GM21360 (cell line): ENCODE measurements at regions not wholly inside any gene's neighbourhood (a gene's known extent, or its start where the extent isn't known, plus 50 kb on each side); places are given as distances from the start of the nearest gene placed in this dataset.

ENCODE experiments used
- ATAC-seq: cut with Tn5 transposase; IDR thresholded peaks from one replicate; pipeline ENCODE4 v1.9.1; 2021; ENCODE audit warnings: mild to moderate bottlenecking, moderate library complexity; ENCODE audit not compliant: unreplicated experiment

DNA sequence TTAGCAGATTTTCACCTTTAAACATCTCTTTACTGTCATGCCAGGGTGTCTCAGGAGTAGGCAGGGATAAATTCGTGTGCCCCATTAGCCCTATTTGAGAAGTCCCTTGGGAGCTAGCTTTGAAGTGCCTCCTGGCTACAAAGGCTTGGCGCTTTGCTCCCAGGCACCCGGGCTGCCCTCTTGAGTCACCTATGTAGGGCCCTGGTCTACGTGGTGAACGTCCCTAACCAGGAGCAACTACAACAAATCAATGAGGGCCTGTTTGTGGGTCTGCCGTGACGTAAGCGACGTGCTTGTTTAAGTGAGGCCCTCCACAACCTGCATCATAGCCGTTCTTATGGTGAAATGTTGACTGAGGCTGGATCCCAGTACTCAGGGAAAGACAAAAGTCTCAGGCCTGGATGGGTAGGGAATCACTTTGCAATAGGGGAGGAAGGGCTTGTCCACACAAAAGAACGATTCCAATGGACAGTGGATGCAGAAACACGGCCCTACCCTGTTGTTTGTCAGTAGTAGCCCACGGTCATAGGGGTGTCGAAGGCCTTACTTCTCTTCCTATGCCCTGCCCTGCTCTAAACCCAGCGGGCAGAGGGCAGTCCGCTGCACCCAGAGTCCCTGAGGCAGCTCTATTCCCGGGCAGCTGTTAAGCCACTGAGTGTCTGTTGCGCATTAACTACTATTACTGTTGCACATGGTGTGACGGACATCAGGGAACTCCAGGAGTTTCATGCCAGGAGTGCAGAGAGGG, 93.9 kb downstream of the INHBB start:
- no peak for ATAC-seq

DNA sequence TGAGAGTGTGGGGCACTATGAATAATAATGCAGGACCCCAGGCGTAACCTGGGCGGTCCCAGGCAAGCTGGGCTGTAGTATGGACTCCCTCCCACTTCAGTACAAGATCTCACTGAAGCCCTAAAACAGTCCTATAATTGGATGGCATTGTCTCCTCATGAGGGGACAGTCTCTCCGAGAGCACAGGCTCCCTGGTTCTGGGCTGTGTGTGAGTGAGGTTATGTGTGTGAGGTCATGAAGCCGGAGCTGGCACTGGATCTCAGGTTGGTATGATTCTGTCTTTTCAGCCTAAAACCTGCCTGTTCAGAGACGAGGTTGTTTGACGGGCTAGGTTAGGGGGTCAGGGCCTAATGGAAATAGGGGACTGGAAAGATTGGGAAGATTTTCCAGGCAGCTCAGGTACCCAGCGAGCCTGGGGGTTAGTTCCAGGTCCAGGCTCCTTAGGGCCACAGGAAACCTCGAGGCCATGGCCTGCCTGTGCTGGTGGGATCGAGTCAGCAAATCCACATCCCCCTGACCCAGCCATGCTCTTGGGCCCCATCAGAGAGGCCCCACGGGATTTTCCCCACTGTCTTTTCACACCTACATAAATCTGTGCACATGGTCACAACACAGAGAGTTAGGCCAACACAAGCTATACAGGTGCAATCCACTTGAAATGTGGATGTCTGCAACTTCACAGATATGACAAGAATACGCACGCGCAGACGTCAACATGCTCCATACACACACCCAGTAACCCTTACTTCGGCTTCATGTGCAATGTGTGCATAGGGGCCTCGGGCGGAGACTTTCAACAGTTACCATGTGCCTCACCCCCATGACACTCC, 94.8 kb downstream of the INHBB start:
- no peak for ATAC-seq

DNA sequence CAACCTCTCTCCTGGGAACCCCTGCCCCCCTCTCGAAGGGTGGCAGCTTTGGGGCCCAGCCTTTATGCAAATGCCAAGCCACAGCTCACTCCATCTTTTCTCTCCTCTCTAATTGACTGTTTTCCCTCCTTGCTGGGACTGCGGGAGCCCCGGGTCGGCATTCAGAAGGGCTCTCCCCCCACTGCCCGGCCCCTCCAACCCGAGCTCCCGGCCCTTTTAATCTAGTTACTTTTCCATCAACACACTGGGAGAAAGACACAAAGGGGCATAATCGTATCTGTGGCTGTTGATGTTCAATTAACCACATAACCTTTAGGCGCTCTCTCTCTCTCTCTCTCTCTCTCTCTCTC, 95.4 kb downstream of the INHBB start:
- no peak for ATAC-seq

DNA sequence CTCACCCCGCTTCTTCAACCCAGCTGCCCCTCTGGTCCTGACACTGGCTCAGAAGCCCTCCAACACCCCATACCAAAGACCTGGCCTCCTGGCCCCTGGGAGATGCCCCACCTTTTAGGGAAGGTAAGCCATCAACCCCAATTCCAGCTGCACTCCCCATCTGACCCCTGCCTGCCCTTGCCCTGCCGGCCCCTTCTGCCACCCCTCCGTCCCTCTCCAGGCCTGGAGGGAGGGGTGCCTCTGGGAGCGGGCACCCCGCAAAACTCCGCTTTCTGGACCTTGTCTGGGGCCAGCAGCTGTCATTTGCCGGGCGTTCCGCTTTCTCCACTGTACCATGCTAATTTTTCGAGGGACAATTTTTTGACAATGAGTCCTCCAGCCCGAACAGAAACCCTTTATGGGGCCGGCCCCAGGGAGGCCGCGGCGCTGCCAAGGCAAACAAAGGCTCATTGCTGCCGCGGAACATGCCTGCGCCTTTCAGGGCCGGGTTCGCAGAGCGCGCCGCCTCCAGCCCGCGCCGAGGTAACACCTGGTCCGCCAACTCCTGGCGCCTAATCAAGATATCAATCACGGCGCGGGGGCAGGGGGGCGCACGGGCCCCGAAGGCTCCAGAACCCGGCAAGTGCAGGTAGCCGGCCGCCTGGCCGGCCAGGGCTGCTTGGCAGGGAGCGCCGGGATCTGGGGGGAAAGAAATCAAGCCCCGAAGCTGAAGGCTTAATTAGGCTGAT, 96.0 kb downstream of the INHBB start:
- ATAC-seq, result no peak

DNA sequence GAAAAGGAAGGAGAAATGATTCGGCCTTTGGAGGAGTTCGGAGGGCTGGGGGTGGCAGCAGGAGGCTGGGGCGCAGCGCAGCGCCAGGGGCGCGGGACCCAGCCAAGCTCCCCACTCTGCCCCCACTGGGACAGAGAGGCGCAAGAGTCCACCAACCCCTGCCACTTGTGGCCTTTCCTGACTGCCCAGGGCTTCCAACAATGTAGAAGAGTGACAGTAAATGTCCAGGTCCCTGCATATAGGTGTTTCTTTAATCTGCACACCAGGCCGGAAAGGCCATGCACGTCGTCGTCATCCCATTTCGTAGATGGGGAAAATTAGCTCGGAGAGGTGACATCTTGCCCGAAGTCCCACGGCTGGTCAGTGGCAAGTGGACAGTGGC, 96.6 kb downstream of the INHBB start:
- no peak for ATAC-seq

DNA sequence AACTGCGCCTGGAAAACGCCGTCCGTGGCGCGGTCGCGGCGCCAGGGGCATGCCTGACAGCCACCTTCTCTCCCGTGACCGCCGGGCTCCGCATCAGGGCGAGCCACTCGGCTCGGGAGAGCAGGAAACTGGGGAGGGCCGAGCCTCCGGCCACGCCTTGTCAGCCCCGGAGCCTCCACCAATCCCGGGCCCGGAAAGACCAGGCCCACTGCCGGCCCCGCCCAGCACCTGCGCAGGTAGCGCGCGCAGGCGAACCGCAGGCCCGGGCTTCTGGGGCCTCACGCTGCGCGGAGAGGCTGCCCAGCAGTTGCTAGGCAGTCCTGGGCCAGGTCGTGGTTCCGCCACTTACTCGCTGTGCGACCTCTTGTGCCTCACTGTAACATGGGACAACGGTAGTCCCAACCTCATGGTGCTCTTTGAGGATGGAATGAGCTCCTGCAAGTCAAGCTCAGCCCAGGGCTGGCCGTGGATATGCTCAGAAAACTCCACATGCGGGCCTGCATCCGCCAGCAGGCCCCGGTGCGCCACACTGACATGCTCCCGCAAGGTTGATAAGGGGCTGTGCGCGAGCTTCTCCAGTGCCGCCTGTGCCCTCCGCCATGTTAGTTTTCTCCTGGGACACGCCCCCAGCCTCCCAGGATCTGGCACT, 97.1 kb downstream of the INHBB start:
- ATAC-seq, result no peak

DNA sequence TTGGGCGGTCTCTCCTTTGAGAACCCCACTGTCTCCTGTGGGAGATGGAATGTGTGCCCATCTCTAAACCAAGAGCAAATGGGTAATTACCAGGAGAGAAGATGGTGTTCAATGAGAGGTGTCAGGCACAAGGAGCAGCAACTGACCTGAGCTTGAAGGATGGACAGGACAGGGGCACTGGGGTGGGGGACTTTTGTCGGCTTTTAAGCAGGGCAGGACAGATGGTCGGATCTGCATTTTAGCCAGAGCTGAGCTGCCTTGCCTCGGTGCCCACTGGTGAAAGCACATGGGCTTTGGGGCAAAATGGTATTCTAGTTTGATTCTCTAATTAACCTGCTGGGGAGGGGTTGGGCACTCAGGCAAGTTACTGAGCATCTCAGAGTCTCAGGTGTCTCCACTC, 98.0 kb downstream of the INHBB start:
- no peak for ATAC-seq

DNA sequence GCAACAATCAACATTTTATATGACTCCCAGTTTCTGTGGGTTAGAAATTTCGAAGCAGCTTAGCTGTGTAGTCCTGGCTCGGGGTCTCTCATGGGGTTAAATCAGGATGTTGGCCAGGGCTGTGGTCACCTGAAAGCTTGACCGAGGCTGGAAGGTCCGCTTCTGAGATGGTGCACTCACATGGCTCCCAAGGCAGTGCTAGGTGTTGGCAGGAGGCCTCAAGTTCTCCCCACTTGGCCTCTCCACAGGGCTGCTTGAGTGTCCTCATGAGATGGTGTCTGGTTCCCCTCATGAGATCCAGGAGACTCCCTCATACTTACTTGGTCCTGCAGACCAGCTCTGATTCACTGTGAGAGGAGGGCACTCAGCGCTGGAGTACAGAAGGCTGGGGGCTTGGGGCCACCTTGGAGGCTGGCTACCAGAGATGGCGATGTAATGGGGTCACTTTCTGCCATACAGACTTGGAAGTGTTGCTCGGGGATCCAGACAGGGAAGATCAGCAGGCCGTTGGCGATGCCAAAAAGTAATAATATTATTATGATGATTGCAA, 98.8 kb downstream of the INHBB start:
- ATAC-seq, result no peak

DNA sequence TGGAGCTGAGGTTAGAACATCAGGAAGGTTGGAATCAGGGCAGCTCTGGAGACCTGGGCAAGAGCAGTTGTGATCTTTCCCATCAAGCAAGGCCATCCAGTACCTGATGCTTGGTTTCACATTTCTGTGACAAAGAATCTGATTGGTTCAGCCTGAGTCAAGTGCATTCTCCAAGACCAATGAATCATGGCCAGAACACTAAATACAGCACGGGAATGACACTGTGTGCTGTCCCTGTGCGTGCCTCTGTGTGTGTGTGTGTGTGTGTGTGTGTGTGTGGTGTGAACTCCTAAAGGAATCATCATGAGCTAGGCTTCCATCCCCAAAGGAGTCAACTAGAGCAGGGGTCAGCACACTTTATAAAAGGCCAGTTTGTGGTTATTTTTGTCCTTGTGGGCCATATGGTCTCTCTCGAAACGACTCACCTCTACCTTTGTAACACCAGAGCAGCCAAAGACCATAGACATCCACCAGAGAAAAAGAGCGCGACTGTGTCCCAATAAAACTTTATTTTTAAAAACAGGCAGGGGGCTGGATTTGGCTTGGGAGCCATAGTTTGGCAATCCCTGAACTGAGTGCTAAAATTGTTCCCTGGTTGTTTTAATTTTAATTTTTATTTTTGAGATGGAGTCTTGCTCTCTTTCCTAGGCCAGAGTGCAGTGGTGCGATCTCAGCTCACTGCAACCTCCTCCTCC, 99.7 kb downstream of the INHBB start:
- no peak for ATAC-seq

DNA sequence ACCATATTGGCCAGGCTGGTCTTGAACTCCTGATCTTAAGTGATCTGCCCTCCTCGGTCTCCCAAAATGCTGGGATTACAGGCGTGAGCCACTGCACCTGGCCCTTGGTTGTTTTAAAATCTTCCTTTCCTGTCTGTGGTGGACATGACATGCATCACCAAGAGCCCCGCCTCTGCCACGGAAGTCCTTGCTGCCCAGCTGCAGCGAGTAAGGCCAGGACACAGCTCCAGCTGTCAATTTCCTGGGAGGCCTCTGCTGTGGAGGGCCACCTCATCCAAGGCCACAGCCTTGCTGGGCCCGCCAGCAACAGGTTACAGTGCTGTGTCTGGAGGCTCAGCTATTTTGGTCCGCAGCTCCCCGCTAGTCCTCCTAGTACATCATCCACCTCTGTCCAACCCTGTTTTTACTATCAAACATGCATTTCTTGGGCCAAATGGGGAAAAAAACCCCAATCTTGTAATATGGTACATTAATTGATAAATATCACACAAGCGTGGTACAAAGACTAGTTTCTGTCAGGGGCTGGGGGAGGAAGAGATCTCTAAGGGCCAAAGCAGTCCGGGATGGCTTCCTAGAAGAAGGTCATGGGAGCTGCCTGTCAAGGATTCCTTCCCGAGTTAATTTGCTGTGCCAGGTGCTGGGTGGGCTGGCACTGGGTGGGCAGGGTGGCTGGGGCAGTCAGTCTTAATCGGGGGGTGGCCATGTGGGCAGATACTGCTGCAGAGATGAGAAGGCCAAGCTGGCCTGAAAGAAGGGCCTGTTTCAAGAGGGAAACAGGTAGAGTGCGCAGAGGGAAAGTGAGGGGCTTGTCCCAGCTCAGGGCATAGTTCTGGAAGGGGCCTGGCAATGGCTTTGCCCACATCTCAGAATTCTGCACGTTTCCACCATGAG, 100.5 kb downstream of the INHBB start:
- ATAC-seq, result no peak

DNA sequence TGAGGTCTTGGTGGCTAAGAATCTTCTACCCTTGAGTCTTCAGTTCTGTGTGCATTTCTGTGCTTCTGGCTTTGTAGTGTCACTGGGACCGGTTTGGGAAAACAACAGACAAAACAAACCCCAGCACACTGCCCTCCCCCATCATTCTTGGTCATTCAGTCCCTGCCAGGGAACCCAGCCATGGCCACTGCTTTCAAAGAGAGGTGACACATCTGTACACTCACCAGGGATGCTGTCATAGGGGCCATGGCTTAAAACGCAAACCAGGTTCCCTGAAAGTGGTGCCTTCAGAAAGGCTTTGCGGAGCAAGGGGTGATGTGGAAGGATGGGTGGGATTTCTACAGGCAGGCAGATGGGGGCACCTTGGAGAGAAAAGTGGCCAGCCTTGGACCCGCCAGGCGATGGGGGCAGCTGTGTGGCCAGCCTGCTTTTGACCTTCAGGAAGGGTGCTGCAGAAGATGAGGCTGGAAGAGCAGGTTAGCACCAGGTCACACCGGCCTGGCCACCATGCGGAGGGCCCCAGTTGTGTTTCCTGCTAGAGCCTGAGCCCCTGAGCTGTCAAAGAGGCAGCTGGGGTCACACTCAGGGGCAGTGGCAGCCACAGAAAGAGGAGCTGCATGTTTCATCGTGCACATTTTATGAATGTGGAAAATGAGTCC, 101.3 kb downstream of the INHBB start:
- ATAC-seq, result no peak

DNA sequence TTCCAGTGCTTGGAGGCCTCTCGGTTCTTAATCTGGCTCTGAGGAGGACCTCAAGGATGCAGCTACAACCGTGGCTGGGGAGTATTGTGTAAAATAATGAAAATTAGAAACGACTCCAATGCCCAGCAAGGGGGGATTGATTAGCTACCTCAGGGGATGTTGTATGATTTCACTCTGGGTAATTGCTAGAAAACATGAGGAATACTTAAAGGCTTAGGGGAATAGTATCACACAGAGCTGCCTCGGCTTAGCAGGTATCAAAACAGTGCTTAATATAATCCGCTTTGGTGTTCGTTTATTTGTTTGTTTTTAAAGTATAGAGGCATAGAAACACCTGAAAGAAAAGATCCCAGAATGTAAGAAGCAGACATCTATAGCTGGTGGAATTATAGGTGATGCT, 102.5 kb downstream of the INHBB start:
- no peak for ATAC-seq

DNA sequence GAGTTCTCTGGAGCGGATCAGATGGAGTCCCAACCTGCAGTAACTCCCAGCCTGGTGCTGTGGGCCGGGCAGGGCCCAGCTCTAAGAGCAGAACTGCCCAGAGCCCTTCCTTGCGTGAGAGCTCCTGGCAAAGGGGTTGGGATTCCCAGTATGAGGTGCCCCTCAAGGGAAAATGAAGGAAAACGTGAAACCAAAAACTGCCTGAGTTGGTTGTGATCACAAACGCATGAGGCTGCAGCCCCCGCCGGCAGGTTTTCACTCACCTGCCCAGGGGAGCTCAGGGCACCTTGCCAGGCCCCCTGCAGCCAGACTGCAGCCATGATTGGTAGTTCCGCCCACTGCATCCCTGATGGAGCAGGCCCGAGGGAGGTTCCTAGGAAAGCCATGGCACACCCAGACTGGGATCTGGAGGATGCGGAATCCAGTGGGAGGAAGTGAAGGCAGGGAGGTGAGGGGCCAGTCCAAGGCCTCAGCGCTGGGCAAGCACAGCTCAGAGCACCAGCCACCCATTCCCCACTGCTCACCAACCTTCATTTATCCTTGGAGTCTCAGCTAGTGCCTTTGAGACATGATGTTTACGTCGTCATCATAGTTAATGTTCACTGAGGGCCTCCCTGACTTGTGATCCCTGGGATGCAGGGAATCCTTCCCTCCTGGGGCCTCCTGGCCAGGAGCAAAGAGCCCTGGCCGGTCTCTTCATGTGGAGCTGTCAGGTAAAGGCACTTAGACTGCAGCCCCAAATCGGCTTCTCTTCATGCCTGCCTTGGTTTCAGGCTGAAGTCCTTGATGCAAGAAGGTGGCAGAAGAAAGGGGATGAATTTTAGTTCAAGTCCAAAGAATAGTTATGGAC, 103.2 kb downstream of the INHBB start:
- ATAC-seq, result no peak

DNA sequence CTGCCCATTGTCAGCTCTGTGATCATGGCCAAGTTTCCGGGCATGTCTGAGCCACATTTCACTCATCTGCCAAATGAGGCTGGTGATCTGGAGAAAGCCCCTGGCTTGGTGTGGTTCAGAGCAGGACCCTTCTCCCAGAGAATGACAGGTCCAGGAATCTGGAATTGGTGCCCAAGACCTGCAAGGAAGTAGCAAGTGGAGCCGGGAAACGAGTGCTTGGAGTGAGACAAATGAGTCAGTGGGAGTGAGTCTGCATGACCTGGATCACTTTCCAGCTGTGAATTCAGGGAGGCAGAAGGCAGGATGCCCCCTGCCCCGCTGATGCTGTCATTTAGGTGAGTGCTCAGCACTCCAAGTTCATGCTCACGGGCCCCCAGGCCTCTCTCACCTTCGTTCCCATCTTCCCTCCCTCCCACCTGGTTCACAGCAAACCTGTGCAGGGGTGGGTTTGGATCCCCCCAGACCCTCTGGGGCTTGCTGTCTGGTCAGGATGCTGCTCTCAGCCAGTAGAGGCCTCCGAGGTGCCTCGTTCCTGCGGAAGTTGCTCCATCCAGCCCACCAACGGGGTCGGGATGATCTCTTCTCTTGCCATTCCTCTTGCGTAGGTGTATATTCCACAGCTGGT, 104.4 kb downstream of the INHBB start:
- ATAC-seq, result no peak

DNA sequence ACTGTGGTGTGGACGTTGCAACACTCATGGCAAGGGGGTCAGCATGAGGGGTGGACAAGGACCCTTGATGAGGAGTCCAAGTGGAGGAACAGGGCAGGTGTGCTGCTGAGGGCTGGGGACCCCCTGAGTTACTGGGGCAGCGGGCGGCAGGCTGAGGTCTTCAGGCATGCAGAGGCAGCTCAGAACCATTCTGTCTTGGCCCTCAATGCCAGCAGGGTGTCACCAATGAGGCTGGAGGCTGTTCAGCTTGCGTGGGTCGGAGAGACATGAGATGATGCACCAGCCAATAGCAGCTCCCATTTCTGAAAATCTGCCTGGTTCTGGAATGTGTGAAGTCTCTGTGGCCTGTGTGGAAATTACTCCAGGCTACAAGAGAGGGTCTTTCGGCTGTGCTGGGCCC, 105.4 kb downstream of the INHBB start:
- ATAC-seq, result no peak

DNA sequence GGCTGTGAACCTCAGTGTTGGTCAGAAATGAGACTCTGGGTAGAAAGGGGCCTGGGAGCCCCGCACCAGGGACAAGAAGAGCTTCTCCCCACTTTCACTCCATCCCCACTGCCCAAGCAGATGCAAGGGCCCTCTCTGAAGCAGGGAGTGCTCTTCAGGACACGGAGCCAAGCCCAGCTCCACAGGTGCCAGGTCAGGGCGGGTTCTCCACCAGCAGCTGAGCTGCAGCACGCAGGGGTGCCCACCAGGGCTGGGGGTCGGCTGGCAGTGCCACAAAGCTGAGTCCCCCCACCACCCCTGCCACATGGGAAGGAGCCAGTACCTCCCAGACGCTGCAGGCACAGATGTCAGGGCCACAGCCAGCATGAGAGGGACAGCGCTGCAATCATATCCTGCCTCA, 106.2 kb downstream of the INHBB start:
- no peak for ATAC-seq

DNA sequence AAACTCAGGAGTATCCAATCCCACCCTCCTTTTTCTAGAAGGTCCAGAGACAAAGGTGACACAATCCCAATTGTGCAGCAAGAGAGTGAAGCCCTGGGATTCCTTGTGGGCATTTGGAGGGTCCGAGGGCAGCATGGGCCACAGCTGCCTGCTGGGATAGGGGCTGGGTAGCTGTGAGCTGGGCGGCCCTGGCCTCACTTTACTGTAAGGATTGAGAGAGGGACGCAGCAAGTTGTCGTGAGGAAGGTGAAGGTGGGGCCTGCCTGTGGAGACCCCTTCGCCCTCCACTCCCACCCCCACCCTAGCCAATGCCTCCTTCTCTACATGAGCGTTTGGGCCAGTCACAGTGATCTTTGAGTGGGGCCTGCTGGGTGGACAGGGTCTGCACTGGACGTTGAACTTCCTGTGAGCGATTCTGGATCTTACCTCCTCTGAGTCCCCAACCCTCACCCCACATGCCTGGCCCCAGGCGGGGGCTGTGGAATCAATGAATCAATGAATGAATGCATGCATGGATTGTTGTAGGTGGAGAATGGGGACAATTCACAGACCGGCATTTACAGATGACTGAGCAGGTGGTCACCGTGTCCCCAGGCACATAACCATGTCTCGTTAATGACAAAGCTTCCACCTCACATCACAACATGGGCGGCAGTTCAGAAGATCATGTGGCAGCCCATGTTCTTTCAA, 107.2 kb downstream of the INHBB start:
- no peak for ATAC-seq
